Gastrocnemius medialis (tissue), 4 donors: ENCODE measurements at regions not wholly inside any gene's neighbourhood (a gene's known extent, or its start where the extent isn't known, plus 50 kb on each side); places are given as distances from the start of the nearest gene placed in this dataset.
A peak's percentile ranks its signal among the peaks of the same experiment; 100 is the strongest.

Source experiments
- ATAC-seq, 2 donors: fragments of 150-250 bp; one replicate each; pipeline ENCODE4 v1.9.1; 2016
- DNase-seq, 2 donors: peaks; one replicate each; pipeline ENCODE4 v3.0.0-alpha.2; 2019
- H3K27ac ChIP-seq, 4 donors: fragments of 200-600 bp; sonication (generic); 1 replicate in 1 of 4; 2 replicates in 3 of 4; pipeline ENCODE4 v1.5.1; 2016 to 2018; ENCODE audit warnings: mild to moderate bottlenecking in 2 of 4, moderate library complexity in 1 of 4
- H3K27me3 ChIP-seq, 3 donors: fragments of 200-600 bp; sonication (generic) in 2 of 3; 1 replicate in 1 of 3; 2 replicates in 2 of 3; pipeline versions ENCODE4 v1.5.1 to v1.6.0; 2016 to 2019; ENCODE audit warnings: mild to moderate bottlenecking in 1 of 3, moderate library complexity in 1 of 3
- H3K36me3 ChIP-seq, 2 donors: fragments of 200-600 bp; sonication (generic) in 1 of 2; one replicate each; pipeline ENCODE4 v1.5.1; 2017 to 2018
- H3K4me1 ChIP-seq, 2 donors: fragments of 200-600 bp; sonication (generic) in 1 of 2; one replicate each; pipeline ENCODE4 v1.5.1; 2016 to 2017; ENCODE audit warnings: mild to moderate bottlenecking in 2 of 2
- H3K4me3 ChIP-seq, 4 donors: fragments of 200-600 bp; sonication (generic) in 3 of 4; 1 replicate in 1 of 4; 2 replicates in 3 of 4; pipeline ENCODE4 v1.5.1; 2016 to 2019; ENCODE audit warnings: mild to moderate bottlenecking in 2 of 4
- H3K9me3 ChIP-seq, 3 donors: fragments of 200-600 bp; sonication (generic) in 2 of 3; 1 replicate in 1 of 3; 2 replicates in 2 of 3; pipeline ENCODE4 v1.5.1; 2016 to 2019
- CTCF ChIP-seq, 5 experiments: fragments of 450-650 bp in 3 of 5; fragments of 200-600 bp in 2 of 5; sonication (generic) in 2 of 5; IDR thresholded peaks in 4 of 5; conservative IDR thresholded peaks in 1 of 5; 1 replicate in 4 of 5; 2 replicates in 1 of 5; pipeline ENCODE4 v1.5.1; 2016 to 2019; ENCODE audit warnings: antibody characterized with exemption in 5 of 5, mild to moderate bottlenecking in 3 of 5, moderate library complexity in 3 of 5
- POLR2A ChIP-seq, 2 donors: fragments of 450-650 bp; IDR thresholded peaks; one replicate each; pipeline ENCODE4 v1.6.1; 2017; ENCODE audit warnings: antibody characterized with exemption in 2 of 2, mild to moderate bottlenecking in 2 of 2, moderate library complexity in 2 of 2
- in situ Hi-C, 4 donors: fragments of 200-750 bp; cut with MboI; loops; one replicate each; pipeline versions ENCODE4 v1.15.0 to v1.8.0; 2017; ENCODE audit warnings: low sequenced_read_pairs in 4 of 4
- intact Hi-C: fragments of 100-400 bp; cut with DNase I; formaldehyde crosslinking; loops from one replicate; pipeline ENCODE4 v1.15.1; 2023; ENCODE audit warnings: low total_unique reads

- in situ Hi-C loops, result no loop called here
Observed at GRCh38 chr3:152961323-152961722, 126.4 kb downstream of the P2RY1 start.

GRCh38 chr3:152964911-152965609 is 130.1 kb downstream of the P2RY1 start:
- no peaks in the 10 kb centered on the region for H3K27me3 ChIP-seq
- intact Hi-C loops, result no loop called here
- ATAC-seq (no peak), DNase-seq (no peak)
- no peak overlapping the region for H3K27ac ChIP-seq
- no peaks in the 10 kb centered on the region for H3K4me1 ChIP-seq
- no peaks in the 10 kb centered on the region for H3K36me3 ChIP-seq
- in situ Hi-C loops, result no loop called here
- H3K9me3 ChIP-seq, result no peaks in the 10 kb centered on the region
- TF ChIP-seq POLR2A (IDR thresholded peaks at IDR 0.05) (no peak), CTCF (IDR thresholded peaks at IDR 0.05 in 4 of 5, conservative IDR thresholded peaks at IDR 0.05 in 1 of 5) (no peak)
- H3K4me3 ChIP-seq, result no peak overlapping the region

More at GRCh38 chr3:152961323-152961722, 126.4 kb downstream of the P2RY1 start:
- TF ChIP-seq POLR2A (IDR thresholded peaks at IDR 0.05) (no peak), CTCF (IDR thresholded peaks at IDR 0.05 in 4 of 5, conservative IDR thresholded peaks at IDR 0.05 in 1 of 5) (peak in 1 of 5 experiments; percentile 15)
- no peak overlapping the region for H3K27ac ChIP-seq
- H3K4me1 ChIP-seq, result no peaks in the 10 kb centered on the region
- H3K36me3 ChIP-seq, result no peaks in the 10 kb centered on the region
- DNase-seq, result no peak
- intact Hi-C loops, result no loop called here
- no peak overlapping the region for H3K4me3 ChIP-seq
- no peaks in the 10 kb centered on the region for H3K9me3 ChIP-seq
- no peak for ATAC-seq
- H3K27me3 ChIP-seq, result no peaks in the 10 kb centered on the region

GRCh38 chr3:152968388-152969024 is 133.6 kb downstream of the P2RY1 start:
- Histone ChIP-seq H3K4me3 (no peak overlapping the region), H3K36me3 (no peaks in the 10 kb centered on the region), H3K9me3 (no peaks in the 10 kb centered on the region), H3K4me1 (no peaks in the 10 kb centered on the region), H3K27ac (no peak overlapping the region), H3K27me3 (no peaks in the 10 kb centered on the region)
- in situ Hi-C loops (no loop called here), intact Hi-C loops (no loop called here)
- DNase-seq (no peak), ATAC-seq (no peak)
- no peak for TF ChIP-seq POLR2A (IDR thresholded peaks at IDR 0.05)

GRCh38 chr3:152969557-152970300 is 134.8 kb downstream of the P2RY1 start:
- Histone ChIP-seq H3K27me3 (no peaks in the 10 kb centered on the region), H3K4me3 (no peak overlapping the region), H3K9me3 (no peaks in the 10 kb centered on the region), H3K4me1 (no peaks in the 10 kb centered on the region), H3K36me3 (no peaks in the 10 kb centered on the region), H3K27ac (no peak overlapping the region)
- ATAC-seq (no peak), DNase-seq (no peak)
- intact Hi-C loops (no loop called here), in situ Hi-C loops (no loop called here)
- TF ChIP-seq CTCF (IDR thresholded peaks at IDR 0.05 in 4 of 5, conservative IDR thresholded peaks at IDR 0.05 in 1 of 5), result no peak
- TF ChIP-seq POLR2A (IDR thresholded peaks at IDR 0.05), result no peak

- intact Hi-C loops, result no loop called here
- no peak overlapping the region for H3K27ac ChIP-seq
- H3K4me1 ChIP-seq, result no peaks in the 10 kb centered on the region
- in situ Hi-C loops, result no loop called here
- DNase-seq (no peak), ATAC-seq (no peak)
- no peaks in the 10 kb centered on the region for H3K36me3 ChIP-seq
- no peak overlapping the region for H3K4me3 ChIP-seq
- H3K9me3 ChIP-seq, result no peaks in the 10 kb centered on the region
- H3K27me3 ChIP-seq, result no peaks in the 10 kb centered on the region
- TF ChIP-seq CTCF (IDR thresholded peaks at IDR 0.05 in 4 of 5, conservative IDR thresholded peaks at IDR 0.05 in 1 of 5) (no peak), POLR2A (IDR thresholded peaks at IDR 0.05) (no peak)
Observed at GRCh38 chr3:152970851-152971250, 135.9 kb downstream of the P2RY1 start.
